ENCODE measurements at regions not wholly inside any gene's neighbourhood (a gene's known extent, or its start where the extent isn't known, plus 50 kb on each side); places are given as distances from the start of the nearest gene placed in this dataset.

GRCh38 chr10:131425752-131426533 lies 114.4 kb upstream of the TCERG1L start:
- DNase-seq = no peak

- DNase-seq = no peak
Observed at GRCh38 chr10:131426534-131426898, 115.0 kb upstream of the TCERG1L start.

- DNase-seq = no peak
Observed at GRCh38 chr10:131427281-131427680, 115.8 kb upstream of the TCERG1L start.

GRCh38 chr10:131427901-131428300 lies 116.4 kb upstream of the TCERG1L start:
- DNase-seq = no peak

GRCh38 chr10:131429141-131429540 lies 117.6 kb upstream of the TCERG1L start:
- no peak for DNase-seq

GRCh38 chr10:131429942-131430341 lies 118.4 kb upstream of the TCERG1L start:
- no peak for DNase-seq

- DNase-seq = no peak
Observed at GRCh38 chr10:131430716-131431412, 119.3 kb upstream of the TCERG1L start.

- no peak for DNase-seq
Observed at GRCh38 chr10:131431533-131431932, 120.0 kb upstream of the TCERG1L start.

- no peak for DNase-seq
Observed at GRCh38 chr10:131431978-131432690, 120.6 kb upstream of the TCERG1L start.

GRCh38 chr10:131433568-131433967 lies 122.0 kb upstream of the TCERG1L start:
- DNase-seq = no peak

- DNase-seq = no peak
Observed at GRCh38 chr10:131435232-131435631, 123.7 kb upstream of the TCERG1L start.

- no peak for DNase-seq
Observed at GRCh38 chr10:131435760-131436457, 124.4 kb upstream of the TCERG1L start.

GRCh38 chr10:131436458-131436857 lies 124.9 kb upstream of the TCERG1L start:
- DNase-seq = no peak

GRCh38 chr10:131437556-131438475 lies 126.3 kb upstream of the TCERG1L start:
- DNase-seq = peak in 6 of 14 donors; percentile 7 to 53 (median 30)

- no peak for DNase-seq
Observed at GRCh38 chr10:131438665-131439064, 127.1 kb upstream of the TCERG1L start.

GRCh38 chr10:131439705-131440104 lies 128.2 kb upstream of the TCERG1L start:
- no peak for DNase-seq

- DNase-seq = no peak
Observed at GRCh38 chr10:131440405-131441360, 129.2 kb upstream of the TCERG1L start.

- DNase-seq = no peak
Observed at GRCh38 chr10:131442271-131442670, 130.8 kb upstream of the TCERG1L start.

GRCh38 chr10:131444286-131444685 lies 132.8 kb upstream of the TCERG1L start:
- DNase-seq = no peak

GRCh38 chr10:131444862-131445461 lies 133.4 kb upstream of the TCERG1L start:
- DNase-seq = no peak
